ENCODE measurements at regions not wholly inside any gene's neighbourhood (a gene's known extent, or its start where the extent isn't known, plus 50 kb on each side); places are given as distances from the start of the nearest gene placed in this dataset.
A peak's percentile ranks its signal among the peaks of the same experiment; 100 is the strongest.
"Not testable (repeated sequence)": the region's sequence is repeated elsewhere in the genome, so short reads cannot be mapped to it uniquely, and the experiment has no call there.

- not testable (repeated sequence) for DNase-seq
Observed at GRCh38 chr1:117314951-117315350, 52.3 kb upstream of the MAN1A2 start.

- DNase-seq = no peak
Observed at GRCh38 chr1:117313555-117313954, 53.7 kb upstream of the MAN1A2 start.

GRCh38 chr1:117312453-117313138 is 54.7 kb upstream of the MAN1A2 start:
- DNase-seq = no peak

GRCh38 chr1:117308311-117308916 is 58.8 kb upstream of the MAN1A2 start:
- no peak for DNase-seq

- DNase-seq = peak in 2 of 56 donors; percentile 1 to 2
Observed at GRCh38 chr1:117301901-117302300, 65.3 kb upstream of the MAN1A2 start.

- DNase-seq = not testable (repeated sequence)
Observed at GRCh38 chr1:117300183-117300582, 67.1 kb upstream of the MAN1A2 start.

GRCh38 chr1:117295001-117295400 is 72.2 kb upstream of the MAN1A2 start:
- DNase-seq = no peak

GRCh38 chr1:117290890-117291289 is 76.4 kb upstream of the MAN1A2 start:
- no peak for DNase-seq

- DNase-seq = no peak
Observed at GRCh38 chr1:117289316-117289870, 77.9 kb upstream of the MAN1A2 start.

- DNase-seq = no peak
Observed at GRCh38 chr1:117286562-117286961, 75.8 kb upstream of the VTCN1 start.

- no peak for DNase-seq
Observed at GRCh38 chr1:117286145-117286544, 75.4 kb upstream of the VTCN1 start.

- peak in 9 of 56 donors; percentile 1 to 49 (median 5) for DNase-seq
Observed at GRCh38 chr1:117284399-117285215, 73.9 kb upstream of the VTCN1 start.

- DNase-seq = no peak
Observed at GRCh38 chr1:117278531-117278930, 67.8 kb upstream of the VTCN1 start.

GRCh38 chr1:117275055-117275454 is 64.3 kb upstream of the VTCN1 start:
- no peak for DNase-seq

- DNase-seq = no peak
Observed at GRCh38 chr1:117271959-117272358, 61.2 kb upstream of the VTCN1 start.

- no peak for DNase-seq
Observed at GRCh38 chr1:117271129-117271528, 60.4 kb upstream of the VTCN1 start.

GRCh38 chr1:117270679-117271078 is 60.0 kb upstream of the VTCN1 start:
- no peak for DNase-seq

GRCh38 chr1:117268535-117269455 is 58.1 kb upstream of the VTCN1 start:
- DNase-seq = no peak

- DNase-seq = no peak
Observed at GRCh38 chr1:117267232-117267774, 56.6 kb upstream of the VTCN1 start.

- DNase-seq = no peak
Observed at GRCh38 chr1:117262976-117263375, 52.2 kb upstream of the VTCN1 start.

- DNase-seq = no peak
Observed at GRCh38 chr1:117261424-117261785, 50.7 kb upstream of the VTCN1 start.
